HG02678 (cell line): ENCODE measurements at regions not wholly inside any gene's neighbourhood (a gene's known extent, or its start where the extent isn't known, plus 50 kb on each side); places are given as distances from the start of the nearest gene placed in this dataset.
A peak's percentile ranks its signal among the peaks of the same experiment; 100 is the strongest.
"Not testable (repeated sequence)": the region's sequence is repeated elsewhere in the genome, so short reads cannot be mapped to it uniquely, and the experiment has no call there.

Source experiments
- ATAC-seq: cut with Tn5 transposase; IDR thresholded peaks from one replicate; pipeline ENCODE4 v1.9.1; 2021; ENCODE audit warnings: mild to moderate bottlenecking, moderate library complexity; ENCODE audit not compliant: unreplicated experiment

DNA sequence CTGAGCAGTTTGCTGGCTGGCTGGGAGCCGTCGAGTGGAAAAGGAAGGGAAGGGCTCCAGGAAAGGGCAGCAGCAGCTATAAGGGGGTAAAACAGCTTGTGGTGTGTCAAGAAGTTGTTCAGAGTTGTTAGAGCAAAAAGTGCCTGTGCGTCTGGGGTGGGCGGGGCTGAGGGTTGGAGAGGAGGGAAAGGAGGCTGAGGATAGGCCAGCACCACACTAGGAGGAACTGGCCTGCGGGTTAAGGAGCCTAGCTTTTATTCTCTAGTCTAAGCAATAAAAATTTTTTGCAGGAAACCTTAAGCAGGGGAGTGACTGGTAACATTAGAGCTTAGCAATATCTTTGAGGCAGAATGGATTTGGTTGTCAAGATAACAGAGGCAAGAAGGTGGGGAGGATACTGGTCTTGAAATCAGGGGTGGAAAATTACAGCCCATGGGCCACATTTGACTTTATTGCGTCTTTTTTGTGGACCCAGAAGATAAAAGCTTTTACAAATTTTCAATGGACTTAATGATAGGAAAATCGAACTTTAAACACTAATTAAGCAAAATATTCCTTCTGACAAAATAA is 134.5 kb upstream of the AADACL2 start:
- no peak for ATAC-seq

DNA sequence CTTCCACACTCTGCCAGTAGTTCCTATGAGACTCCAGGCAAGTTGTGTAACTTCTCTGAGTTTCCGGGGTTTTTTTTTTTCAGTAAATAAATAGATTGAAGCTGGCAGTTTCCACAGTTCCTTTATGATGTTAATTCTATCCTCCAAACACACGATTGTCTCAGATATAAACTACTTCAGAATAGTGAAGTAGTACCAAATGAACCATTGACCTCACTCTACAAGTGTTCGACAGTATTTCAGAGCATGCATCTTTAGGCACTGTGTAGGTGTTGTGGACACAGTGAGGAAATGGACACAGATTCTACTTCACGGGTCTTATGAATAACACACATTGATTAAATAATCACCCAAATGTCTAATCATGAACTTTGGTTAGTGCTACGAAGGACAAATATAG is 136.1 kb upstream of the IGSF10 start:
- ATAC-seq, result no peak

DNA sequence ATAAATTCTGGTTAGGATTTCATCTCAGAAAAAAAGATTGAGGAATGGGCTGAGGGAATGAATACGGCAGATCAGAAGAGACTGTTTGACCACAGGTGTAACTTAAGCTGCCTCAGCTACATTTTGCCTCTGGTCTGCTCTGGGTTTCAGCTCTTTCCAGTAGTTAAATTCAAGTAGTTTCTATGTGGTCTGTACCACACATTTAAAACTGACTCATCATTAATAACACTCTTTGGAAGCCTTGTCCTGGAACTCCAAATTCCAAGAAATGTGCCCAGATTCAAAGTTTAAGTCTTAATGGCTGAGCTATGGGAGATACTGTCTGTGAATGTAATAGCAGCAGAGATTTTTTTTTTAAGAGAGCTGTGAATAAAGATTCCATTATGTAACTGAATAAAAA is 133.1 kb upstream of the IGSF10 start:
- no peak for ATAC-seq

DNA sequence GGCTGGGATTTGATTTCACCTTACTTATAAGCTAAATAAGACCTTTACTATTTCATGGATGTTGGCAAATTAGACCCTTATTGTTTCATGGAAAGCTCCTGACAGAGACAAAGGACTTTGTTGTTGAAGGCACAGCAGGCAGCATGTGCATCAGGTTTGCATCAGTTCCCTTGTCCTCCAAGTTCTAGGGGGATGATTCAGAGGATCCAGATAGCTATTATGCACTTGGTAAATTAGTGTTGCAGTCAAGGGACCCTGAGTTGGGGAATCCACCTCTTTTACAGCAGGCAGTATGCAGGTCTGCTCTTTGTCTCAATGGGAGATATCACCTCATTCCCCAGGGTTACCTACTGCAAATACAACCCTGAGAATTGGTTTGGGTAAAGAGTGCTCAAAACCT is 131.4 kb upstream of the IGSF10 start:
- ATAC-seq, result no peak

DNA sequence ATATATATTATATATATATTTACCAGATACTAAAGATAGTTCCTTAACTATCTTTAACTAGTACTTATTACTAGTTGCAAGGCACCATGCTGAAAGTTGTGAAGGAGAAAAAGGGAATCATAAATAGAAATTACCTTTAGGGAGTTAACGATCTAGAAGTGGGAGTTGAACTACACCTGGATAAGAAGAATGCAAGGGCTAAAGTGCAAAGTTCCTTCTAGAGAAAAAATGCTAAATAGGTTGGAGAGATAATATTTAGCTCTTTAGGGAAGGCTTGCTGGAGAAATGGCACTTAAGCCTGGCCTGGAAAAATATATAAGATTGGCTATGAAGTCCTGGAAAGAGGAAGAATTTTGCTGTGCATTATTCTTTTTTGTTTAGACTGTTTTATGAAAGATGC is 130.6 kb upstream of the IGSF10 start:
- ATAC-seq, result no peak

DNA sequence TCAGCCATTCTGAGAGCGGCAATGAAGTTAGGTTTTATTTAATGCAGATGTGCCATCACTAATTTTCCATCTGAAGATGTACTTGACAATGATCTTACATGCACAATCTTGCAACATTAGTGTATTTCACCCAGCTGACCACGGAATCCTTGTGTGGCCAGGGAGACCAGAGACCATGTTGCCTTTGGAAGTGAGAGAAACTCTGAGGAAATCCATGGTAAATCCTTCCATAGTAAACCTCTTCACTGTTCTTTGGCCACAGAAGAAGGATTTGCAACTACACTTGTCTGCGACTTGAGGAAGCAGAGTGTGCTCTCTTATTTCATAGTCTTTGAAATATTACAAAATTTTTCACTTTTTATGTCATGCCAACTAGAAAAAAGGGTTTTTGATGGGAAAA is 128.4 kb upstream of the IGSF10 start:
- no peak for ATAC-seq

DNA sequence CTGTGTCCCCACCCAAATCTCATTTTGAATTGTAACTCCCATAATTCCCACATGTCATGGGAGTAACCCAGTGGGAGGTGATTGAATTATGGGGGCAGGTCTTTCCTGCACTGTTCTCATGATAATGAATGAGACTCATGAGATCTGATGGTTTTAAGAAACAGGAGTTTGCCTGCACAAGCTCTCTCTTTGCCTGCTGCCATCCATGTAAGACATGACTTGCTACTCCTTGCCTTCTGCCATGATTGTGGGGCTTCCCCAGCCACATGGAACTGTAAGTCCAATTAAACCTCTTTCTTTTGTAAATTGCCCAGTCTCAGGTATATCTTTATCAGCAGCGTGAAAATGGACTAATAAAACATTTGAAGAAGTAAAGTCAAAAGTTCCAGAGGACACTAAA is 126.8 kb upstream of the IGSF10 start:
- ATAC-seq, result not testable (repeated sequence)

DNA sequence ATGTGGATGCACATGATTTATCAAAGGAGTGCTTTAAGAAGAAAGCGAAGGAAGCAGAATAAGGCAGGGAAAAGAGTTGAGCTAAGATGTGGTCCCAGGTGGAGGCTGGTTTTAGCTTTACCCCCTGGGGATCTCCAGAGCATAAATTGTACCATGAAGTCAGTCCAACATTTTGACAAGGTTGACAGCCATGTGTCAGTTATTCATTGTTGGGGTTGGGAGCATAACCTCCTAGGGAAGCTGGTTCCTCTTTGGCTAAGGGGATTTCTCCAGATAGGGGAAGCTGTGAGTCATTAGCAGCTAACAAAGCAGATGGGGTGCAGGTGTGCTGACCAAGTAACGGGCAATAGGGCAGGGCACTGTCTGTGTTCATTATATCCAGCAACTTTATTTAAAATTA is 123.7 kb upstream of the IGSF10 start:
- ATAC-seq, result peak; percentile 73

DNA sequence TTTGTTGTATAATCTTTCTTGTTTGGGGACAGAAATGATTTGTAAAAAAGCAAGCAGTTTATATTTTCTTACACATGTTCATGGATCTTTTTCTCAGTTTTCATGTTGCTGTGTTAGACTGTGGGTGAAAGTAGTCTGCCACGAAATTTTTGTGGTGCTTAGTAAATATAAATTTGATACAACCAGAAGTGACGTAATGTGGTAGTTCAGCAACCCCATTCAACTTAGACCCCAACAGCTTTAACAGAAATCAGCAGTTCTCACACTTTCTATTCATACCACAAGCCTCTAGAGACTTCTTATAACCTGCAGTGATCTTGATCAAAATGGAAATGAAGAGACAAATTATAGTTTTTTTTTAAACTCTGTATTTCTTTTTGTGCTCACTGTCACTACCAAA is 120.2 kb upstream of the IGSF10 start:
- no peak for ATAC-seq

DNA sequence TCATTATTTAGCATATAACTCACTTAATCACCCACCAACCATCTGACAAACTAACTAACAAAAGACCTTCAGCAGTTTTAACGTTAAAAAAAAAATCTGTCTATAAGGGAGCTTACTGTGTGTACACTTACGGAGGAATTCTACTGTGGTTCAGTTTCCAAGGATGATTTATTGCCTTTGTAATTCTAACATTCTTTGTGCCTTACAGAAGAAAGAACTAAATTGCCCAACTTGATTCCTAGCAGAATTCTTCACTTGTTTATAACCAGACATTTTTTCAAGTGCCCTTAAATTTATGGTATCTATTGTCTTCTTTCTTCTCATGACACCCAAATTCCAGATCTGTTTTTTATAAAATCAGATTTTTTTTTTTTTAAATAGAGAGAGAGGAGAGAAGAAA is 119.7 kb upstream of the IGSF10 start:
- ATAC-seq, result no peak

DNA sequence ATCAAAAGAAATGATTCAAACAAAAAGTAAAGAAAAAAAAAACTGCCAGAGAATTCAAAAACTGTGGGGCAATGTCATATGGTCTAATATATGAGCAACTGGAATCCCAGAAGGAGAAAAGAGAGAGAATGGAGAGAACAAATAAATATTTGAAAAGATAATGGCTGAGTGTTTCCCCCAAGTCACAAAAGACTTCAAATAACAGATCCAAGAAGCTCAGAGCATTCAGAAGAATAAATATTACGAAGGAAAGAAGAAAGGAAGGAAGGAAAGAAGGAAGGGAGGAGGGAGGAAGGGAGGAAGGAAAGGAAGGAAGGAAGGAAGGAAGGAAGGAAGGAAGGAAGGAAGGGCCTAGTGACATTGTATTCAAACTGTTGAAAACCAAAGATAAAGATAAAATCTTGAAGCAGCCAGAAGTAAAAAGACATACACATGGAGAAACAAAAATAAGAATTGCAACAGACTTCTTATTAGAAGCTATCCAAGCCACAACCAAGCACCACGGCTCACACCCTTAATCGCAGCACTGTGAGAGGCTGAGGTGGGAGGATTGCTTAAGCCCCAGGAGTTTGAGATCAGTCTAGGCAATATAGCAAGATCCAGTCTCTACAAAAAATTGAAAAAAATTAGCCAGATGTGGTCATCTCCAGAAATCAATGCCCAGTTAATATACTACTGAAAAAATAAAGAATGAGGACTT is 118.9 kb upstream of the IGSF10 start:
- no peak for ATAC-seq

DNA sequence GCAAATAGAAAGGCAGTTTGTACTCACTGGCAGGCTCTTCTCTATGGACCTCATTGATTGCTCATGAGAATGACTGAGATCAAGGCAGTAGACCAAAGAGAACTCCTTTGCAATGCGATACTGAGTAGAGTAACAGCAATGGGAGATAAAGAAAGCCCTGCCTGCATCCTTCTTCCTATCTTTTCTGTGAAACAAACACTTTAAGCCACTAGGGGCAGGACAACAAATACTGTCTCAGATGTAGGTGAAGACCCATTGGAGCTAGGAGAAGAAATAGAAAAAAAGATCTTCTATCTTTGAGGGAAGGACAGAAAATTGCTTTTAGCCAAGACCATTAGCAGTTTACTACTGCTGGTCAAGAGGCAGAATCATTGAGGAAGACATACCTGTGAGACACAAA is 117.6 kb upstream of the IGSF10 start:
- ATAC-seq, result no peak

DNA sequence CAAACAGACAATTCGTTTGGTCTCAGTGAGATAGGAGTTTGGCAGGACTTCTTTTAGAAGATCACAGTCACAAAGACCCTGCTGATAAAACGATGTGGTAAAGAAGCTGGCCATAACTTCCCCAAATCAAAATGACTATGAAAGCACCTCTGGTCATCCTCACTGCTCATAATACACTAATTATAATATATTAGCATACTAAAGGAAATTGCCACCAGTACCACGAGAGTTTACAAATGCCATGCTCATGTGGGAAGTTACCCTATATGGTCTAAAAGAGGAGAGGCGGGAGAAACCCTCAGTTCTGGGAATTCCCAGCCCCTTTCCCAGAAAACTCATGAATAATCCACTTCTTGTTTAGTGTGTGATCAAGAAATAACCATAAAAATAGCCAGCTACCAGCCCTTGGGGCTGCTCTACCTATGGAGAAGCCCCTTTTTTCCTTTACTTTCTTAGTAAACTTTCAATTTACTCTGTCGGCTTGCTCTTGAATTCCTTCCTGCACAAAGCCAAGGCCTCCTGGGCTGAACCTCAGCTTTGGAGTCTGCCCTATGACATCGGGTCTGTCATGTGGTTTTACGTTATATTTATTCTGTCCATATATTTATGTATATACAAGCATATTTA is 115.8 kb upstream of the IGSF10 start:
- ATAC-seq, result no peak

DNA sequence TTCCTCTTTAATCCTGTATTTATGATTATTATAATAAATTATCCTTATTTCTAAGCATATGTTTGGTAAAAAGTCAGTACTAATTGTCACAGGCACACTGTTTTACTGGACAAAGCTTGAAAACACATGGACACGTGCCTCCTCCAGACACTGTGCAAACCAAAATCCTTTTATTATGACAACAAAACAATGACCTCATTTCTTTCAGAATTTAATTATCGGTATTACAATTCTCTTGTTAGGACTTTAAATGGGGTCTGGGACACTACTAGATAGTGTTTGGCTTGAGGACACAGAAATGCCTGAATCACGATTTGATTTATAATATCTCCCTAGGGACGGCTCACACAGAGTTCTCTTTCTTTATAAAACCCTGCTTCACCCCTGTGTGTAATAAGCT is 107.3 kb upstream of the IGSF10 start:
- ATAC-seq, result no peak

DNA sequence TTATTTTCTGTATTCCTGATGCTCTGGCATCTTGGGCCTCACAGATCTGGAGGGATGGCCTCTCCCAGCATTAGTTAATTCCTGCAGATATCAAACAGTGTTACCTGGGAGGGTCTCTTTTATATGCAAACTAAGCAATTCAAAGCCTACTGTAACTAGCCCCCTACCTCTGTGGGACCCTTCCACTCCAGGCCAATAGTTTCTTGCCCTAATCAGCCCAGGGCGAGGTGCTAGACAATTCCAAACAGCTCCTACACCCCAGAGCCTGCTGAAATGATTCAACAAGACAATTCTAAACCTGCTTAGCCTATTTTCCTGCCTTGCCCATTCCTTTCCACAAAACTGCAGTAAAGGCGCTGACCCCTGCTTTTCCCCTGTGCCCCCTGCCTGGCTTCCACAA is 106.6 kb upstream of the IGSF10 start:
- ATAC-seq, result no peak

DNA sequence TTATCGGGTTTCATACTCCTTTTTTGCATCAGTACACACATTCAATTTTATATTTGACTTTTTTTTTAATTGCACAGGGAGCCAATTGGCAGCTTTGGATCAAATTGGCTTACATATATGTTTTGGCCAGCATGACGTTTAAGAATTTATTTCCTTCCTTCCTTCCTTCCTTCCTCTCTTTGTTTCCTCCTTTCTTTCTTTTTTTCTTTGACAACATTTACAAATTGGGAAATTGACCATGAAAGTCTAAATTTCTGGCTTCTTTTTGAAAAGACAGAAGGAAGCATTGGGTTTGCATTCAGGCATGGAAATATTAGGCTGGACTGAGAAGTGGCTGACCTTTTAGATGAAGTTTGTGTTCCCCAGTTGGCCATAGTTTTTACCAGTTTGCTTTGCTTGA is 103.4 kb upstream of the IGSF10 start:
- no peak for ATAC-seq

DNA sequence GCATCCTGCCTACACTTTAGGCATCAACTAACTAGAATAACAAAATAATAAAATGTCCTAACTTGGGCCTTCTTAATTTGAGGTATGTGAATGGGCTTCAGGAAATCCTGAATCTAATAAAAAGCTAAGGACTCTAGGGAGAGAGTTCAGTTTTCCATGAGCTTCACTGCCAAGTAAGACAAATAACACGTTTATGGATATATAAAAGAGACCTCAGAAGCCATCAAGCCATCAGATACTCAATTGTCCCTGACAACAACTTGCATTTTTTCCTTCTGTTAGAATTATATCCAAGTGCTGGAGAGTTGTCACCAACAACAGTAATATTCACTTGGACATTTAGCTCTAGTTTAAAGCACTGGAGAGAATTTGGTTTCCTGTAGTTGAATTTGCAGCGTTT is 102.4 kb upstream of the IGSF10 start:
- no peak for ATAC-seq

DNA sequence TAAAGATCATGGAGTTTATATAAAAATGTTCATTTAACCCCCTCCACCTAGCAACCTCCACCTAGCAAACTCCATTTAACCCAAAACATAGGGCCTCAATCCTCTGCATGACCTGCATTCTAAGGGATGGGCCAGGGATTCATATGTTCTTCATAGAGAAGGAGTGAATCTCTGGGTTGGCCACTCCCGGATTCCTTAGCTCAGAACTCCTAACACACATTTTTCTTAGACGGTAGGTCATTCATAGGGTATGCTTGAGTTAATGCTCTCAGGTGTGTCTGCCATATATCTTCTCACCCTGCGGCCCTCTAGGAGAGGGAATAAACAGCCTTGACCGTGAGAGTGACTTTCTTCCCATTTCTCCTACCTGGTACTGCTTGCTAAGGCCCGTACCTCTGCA is 102.0 kb upstream of the IGSF10 start:
- ATAC-seq, result no peak

DNA sequence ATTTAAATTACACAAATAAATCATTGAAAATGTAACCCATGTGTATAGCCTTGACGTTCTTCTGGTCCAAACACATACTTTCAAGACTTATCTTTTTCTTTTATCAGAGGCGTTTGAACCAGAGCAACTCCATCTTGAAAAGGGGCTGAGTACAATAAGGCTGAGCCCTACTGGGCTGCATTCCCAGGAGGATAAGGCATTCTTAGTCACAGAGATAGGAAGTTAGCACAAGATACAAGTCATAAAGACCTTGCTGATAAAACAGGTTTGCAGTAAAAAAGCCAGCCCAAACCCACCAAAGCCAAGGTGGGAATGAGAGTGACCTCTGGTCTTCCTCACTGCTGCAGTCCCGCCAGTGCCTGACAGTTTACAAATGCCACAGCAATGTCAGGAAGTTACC is 101.0 kb upstream of the IGSF10 start:
- ATAC-seq, result no peak

DNA sequence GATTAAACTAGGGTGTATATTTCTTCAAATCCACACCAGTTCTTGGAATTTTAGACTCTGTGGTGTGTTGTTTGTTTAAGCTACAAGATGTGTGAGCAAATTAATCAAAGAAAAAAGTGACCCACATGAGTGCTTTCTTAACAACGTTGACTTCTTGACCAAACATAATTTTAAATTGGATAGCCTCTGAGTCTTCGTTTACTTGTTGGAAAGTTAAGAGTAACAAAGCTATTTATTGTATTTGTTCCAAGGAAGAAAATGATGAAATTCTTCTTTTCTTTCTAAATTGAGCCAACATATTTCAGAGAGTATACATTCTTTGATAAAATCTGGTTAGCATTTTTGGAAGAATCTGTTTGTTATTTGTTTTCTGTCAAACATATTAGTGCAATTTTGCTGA is 99.9 kb upstream of the IGSF10 start:
- ATAC-seq, result no peak

DNA sequence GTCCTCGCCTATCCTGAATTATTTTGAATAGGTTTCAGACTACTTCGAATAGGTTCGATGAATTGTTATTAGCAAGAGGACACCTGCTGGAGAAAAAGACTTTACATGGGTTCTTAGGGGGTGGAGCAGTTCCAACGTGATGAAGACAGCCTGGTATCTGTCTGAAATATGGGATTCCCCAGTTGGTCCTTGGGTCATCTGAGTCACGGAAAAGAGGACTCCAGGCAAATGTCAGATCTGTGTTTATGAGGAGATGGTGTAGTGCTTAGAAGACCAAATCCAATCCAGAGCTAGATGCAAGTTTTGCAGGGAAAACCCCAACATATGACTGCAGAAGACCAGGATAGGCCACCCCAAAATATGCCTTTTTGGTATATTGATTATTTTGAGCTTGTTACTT is 98.9 kb upstream of the IGSF10 start:
- ATAC-seq, result no peak

DNA sequence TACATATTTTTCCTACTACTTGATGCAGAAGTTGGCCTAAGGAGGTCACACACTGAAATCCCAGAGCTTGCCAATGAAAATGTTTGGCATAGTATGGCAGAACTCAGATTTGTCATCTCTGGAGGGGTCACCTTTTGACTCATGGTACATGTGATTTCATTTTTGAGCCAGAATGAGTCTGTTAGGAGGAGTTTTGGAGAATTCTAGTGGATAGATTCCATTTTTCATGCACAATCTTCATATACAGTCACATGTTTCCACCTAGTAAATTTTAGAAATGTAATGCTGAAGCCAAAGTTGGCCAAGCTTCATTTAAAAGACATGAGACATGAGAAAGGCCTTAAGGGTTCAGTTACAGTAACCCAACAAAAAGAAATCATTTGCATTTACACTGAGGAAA is 97.8 kb upstream of the IGSF10 start:
- no peak for ATAC-seq
